GM18507 (cell line): ENCODE measurements at regions not wholly inside any gene's neighbourhood (a gene's known extent, or its start where the extent isn't known, plus 50 kb on each side); places are given as distances from the start of the nearest gene placed in this dataset.

Experiments
- DNase-seq: peaks from one replicate; pipeline ENCODE4 v3.0.0; 2011; ENCODE audit warnings: low read depth; ENCODE audit not compliant: insufficient read length; ENCODE audit errors: extremely low spot score
- FAIRE-seq: peaks from 2 replicates; lab custom pipeline; 2011; peaks lifted over from hg19 to GRCh38; lab: Jason Lieb, UNC

- DNase-seq (no peak), FAIRE-seq (no peak)
Measured at GRCh38 chr18:56165601-56166355, 472.6 kb downstream of the TXNL1 start.

- DNase-seq (no peak), FAIRE-seq (no peak)
Measured at GRCh38 chr18:56162311-56163265, 475.8 kb downstream of the TXNL1 start.

GRCh38 chr18:56161566-56162260, 476.7 kb downstream of the TXNL1 start:
- no peak for DNase-seq
- FAIRE-seq, result no peak

GRCh38 chr18:56158676-56159075, 479.7 kb downstream of the TXNL1 start:
- FAIRE-seq, result no peak
- no peak for DNase-seq

GRCh38 chr18:56157541-56157940, 480.9 kb downstream of the TXNL1 start:
- FAIRE-seq, result no peak
- DNase-seq, result no peak

- DNase-seq (no peak), FAIRE-seq (no peak)
Measured at GRCh38 chr18:56152551-56153310, 485.7 kb downstream of the TXNL1 start.

- DNase-seq (no peak), FAIRE-seq (no peak)
Measured at GRCh38 chr18:56148373-56148772, 490.0 kb downstream of the TXNL1 start.

- FAIRE-seq (no peak), DNase-seq (no peak)
Measured at GRCh38 chr18:56146565-56146964, 491.8 kb downstream of the TXNL1 start.

GRCh38 chr18:56142001-56142400, 496.4 kb downstream of the TXNL1 start:
- FAIRE-seq, result no peak
- DNase-seq, result no peak

GRCh38 chr18:56139792-56140254, 498.6 kb downstream of the TXNL1 start:
- DNase-seq (no peak), FAIRE-seq (no peak)

- FAIRE-seq (no peak), DNase-seq (no peak)
Measured at GRCh38 chr18:56139372-56139771, 499.0 kb downstream of the TXNL1 start.

- no peak for FAIRE-seq
- DNase-seq, result no peak
Measured at GRCh38 chr18:56136105-56136504, 502.3 kb downstream of the TXNL1 start.

GRCh38 chr18:56130481-56130880, 507.9 kb downstream of the TXNL1 start:
- no peak for FAIRE-seq
- no peak for DNase-seq

GRCh38 chr18:56128153-56128791, 510.1 kb downstream of the TXNL1 start:
- FAIRE-seq, result no peak
- DNase-seq, result no peak

- FAIRE-seq (no peak), DNase-seq (no peak)
Measured at GRCh38 chr18:56127322-56128099, 510.9 kb downstream of the TXNL1 start.

- no peak for FAIRE-seq
- DNase-seq, result no peak
Measured at GRCh38 chr18:56124186-56124585, 514.2 kb downstream of the TXNL1 start.

GRCh38 chr18:56121669-56122068, 516.7 kb downstream of the TXNL1 start:
- FAIRE-seq, result no peak
- DNase-seq, result no peak

- no peak for DNase-seq
- FAIRE-seq, result no peak
Measured at GRCh38 chr18:56120782-56121181, 517.6 kb downstream of the TXNL1 start.
